ENCODE measurements at regions not wholly inside any gene's neighbourhood (a gene's known extent, or its start where the extent isn't known, plus 50 kb on each side); places are given as distances from the start of the nearest gene placed in this dataset.

- no peak for DNase-seq (ENCODE audit: low read depth, low spot score)
- in situ Hi-C loops (cut with HindIII; ENCODE audit: low pct_unique_long_range_greater_than_20kb, low sequenced_read_pairs): no loop called here
Observed at GRCh38 chr22:48659404-48659996, 1168.2 kb downstream of the BRD1 start.

GRCh38 chr22:48658871-48659270 is 1168.8 kb downstream of the BRD1 start:
- DNase-seq (ENCODE audit: low read depth, low spot score): no peak
- in situ Hi-C loops (cut with HindIII; ENCODE audit: low pct_unique_long_range_greater_than_20kb, low sequenced_read_pairs): no loop called here

- in situ Hi-C loops (cut with HindIII; ENCODE audit: low pct_unique_long_range_greater_than_20kb, low sequenced_read_pairs): no loop called here
- DNase-seq (ENCODE audit: low read depth, low spot score): no peak
Observed at GRCh38 chr22:48658246-48658645, 1169.4 kb downstream of the BRD1 start.

GRCh38 chr22:48654492-48654891 is 1173.2 kb downstream of the BRD1 start:
- in situ Hi-C loops (cut with HindIII; ENCODE audit: low pct_unique_long_range_greater_than_20kb, low sequenced_read_pairs): no loop called here
- DNase-seq (ENCODE audit: low read depth, low spot score): no peak

GRCh38 chr22:48653929-48654328 is 1173.7 kb downstream of the BRD1 start:
- DNase-seq (ENCODE audit: low read depth, low spot score): no peak
- in situ Hi-C loops (cut with HindIII; ENCODE audit: low pct_unique_long_range_greater_than_20kb, low sequenced_read_pairs): no loop called here

GRCh38 chr22:48653306-48653705 is 1174.4 kb downstream of the BRD1 start:
- in situ Hi-C loops (cut with HindIII; ENCODE audit: low pct_unique_long_range_greater_than_20kb, low sequenced_read_pairs): no loop called here
- no peak for DNase-seq (ENCODE audit: low read depth, low spot score)

GRCh38 chr22:48652796-48653195 is 1174.9 kb downstream of the BRD1 start:
- DNase-seq (ENCODE audit: low read depth, low spot score): no peak
- in situ Hi-C loops (cut with HindIII; ENCODE audit: low pct_unique_long_range_greater_than_20kb, low sequenced_read_pairs): no loop called here

GRCh38 chr22:48651981-48652538 is 1175.6 kb downstream of the BRD1 start:
- in situ Hi-C loops (cut with HindIII; ENCODE audit: low pct_unique_long_range_greater_than_20kb, low sequenced_read_pairs): no loop called here
- no peak for DNase-seq (ENCODE audit: low read depth, low spot score)

GRCh38 chr22:48651036-48651890 is 1176.4 kb downstream of the BRD1 start:
- in situ Hi-C loops (cut with HindIII; ENCODE audit: low pct_unique_long_range_greater_than_20kb, low sequenced_read_pairs): no loop called here
- DNase-seq (ENCODE audit: low read depth, low spot score): no peak

- DNase-seq (ENCODE audit: low read depth, low spot score): no peak
- in situ Hi-C loops (cut with HindIII; ENCODE audit: low pct_unique_long_range_greater_than_20kb, low sequenced_read_pairs): no loop called here
Observed at GRCh38 chr22:48650323-48651035, 1177.2 kb downstream of the BRD1 start.

GRCh38 chr22:48649466-48649865 is 1178.2 kb downstream of the BRD1 start:
- in situ Hi-C loops (cut with HindIII; ENCODE audit: low pct_unique_long_range_greater_than_20kb, low sequenced_read_pairs): no loop called here

GRCh38 chr22:48649031-48649430 is 1178.6 kb downstream of the BRD1 start:
- no peak for DNase-seq (ENCODE audit: low read depth, low spot score)
- in situ Hi-C loops (cut with HindIII; ENCODE audit: low pct_unique_long_range_greater_than_20kb, low sequenced_read_pairs): no loop called here

More at GRCh38 chr22:48649466-48649865, 1178.2 kb downstream of the BRD1 start:
- no peak for DNase-seq (ENCODE audit: low read depth, low spot score)

GRCh38 chr22:48647606-48648515 is 1179.8 kb downstream of the BRD1 start:
- in situ Hi-C loops (cut with HindIII; ENCODE audit: low pct_unique_long_range_greater_than_20kb, low sequenced_read_pairs): no loop called here
- DNase-seq (ENCODE audit: low read depth, low spot score): no peak

GRCh38 chr22:48647051-48647450 is 1180.6 kb downstream of the BRD1 start:
- no peak for DNase-seq (ENCODE audit: low read depth, low spot score)
- in situ Hi-C loops (cut with HindIII; ENCODE audit: low pct_unique_long_range_greater_than_20kb, low sequenced_read_pairs): no loop called here

- no peak for DNase-seq (ENCODE audit: low read depth, low spot score)
- in situ Hi-C loops (cut with HindIII; ENCODE audit: low pct_unique_long_range_greater_than_20kb, low sequenced_read_pairs): no loop called here
Observed at GRCh38 chr22:48646216-48646925, 1181.3 kb downstream of the BRD1 start.

- no peak for DNase-seq (ENCODE audit: low read depth, low spot score)
- in situ Hi-C loops (cut with HindIII; ENCODE audit: low pct_unique_long_range_greater_than_20kb, low sequenced_read_pairs): no loop called here
Observed at GRCh38 chr22:48645766-48646165, 1181.9 kb downstream of the BRD1 start.

- in situ Hi-C loops (cut with HindIII; ENCODE audit: low pct_unique_long_range_greater_than_20kb, low sequenced_read_pairs): no loop called here
- DNase-seq (ENCODE audit: low read depth, low spot score): no peak
Observed at GRCh38 chr22:48644997-48645396, 1182.7 kb downstream of the BRD1 start.

All from SK-MEL-5 (cell line).